OCI-LY7 (cell line): ENCODE measurements at regions not wholly inside any gene's neighbourhood (a gene's known extent, or its start where the extent isn't known, plus 50 kb on each side); places are given as distances from the start of the nearest gene placed in this dataset.

ENCODE experiments used
- BruUV-seq: library from RNA; stranded (reverse); fragments of 400-500 nt; replicated peaks from 2 replicates; lab custom pipeline; 2021; lab: Mats Ljungman, UMichigan
- CTCF ChIA-PET: fragments of 300-600 bp; sonication (Branson Sonifier 250); formaldehyde crosslinking; loops from one replicate; lab custom pipeline; 2022; ENCODE audit warnings: antibody characterized with exemption; ENCODE audit not compliant: unreplicated experiment; lab: Charles Lee
- POLR2A ChIA-PET: fragments of 300-600 bp; sonication (Branson Sonifier 250); formaldehyde crosslinking; loops from one replicate; lab custom pipeline; 2022; ENCODE audit warnings: antibody characterized with exemption; lab: Charles Lee
- DNase-seq: peaks from one replicate; pipeline ENCODE4 v3.0.0-alpha.2; 2015; ENCODE audit warnings: low spot score
- H2AFZ ChIP-seq: fragments of 200-600 bp; sonication (generic), shearing (Covaris generic); 2 replicates; pipeline ENCODE4 v1.6.1; 2014; ENCODE audit warnings: mild to moderate bottlenecking, antibody characterized with exemption, low read length, moderate library complexity
- H3K27ac ChIP-seq: fragments of 200-600 bp; sonication (generic); 2 replicates; pipeline ENCODE4 v1.5.1; 2014; ENCODE audit warnings: mixed run types, low read depth, mild to moderate bottlenecking, moderate library complexity, low read length, inconsistent platforms; ENCODE audit not compliant: poor library complexity, severe bottlenecking
- H3K36me3 ChIP-seq: fragments of 200-600 bp; sonication (generic); 2 replicates; pipeline ENCODE4 v1.6.1; 2014; ENCODE audit warnings: mild to moderate bottlenecking, antibody characterized with exemption, low read length, moderate library complexity, mixed read lengths; ENCODE audit not compliant: insufficient read depth
- H3K4me1 ChIP-seq: fragments of 200-600 bp; sonication (generic); 2 replicates; pipeline ENCODE4 v1.5.1; 2014; ENCODE audit warnings: mild to moderate bottlenecking, low read length; ENCODE audit not compliant: insufficient read depth, poor library complexity, severe bottlenecking
- H3K4me2 ChIP-seq: fragments of 200-600 bp; sonication (generic); 2 replicates; pipeline ENCODE4 v1.6.1; 2014; ENCODE audit warnings: mild to moderate bottlenecking, low read length
- H3K4me3 ChIP-seq: fragments of 200-600 bp; sonication (generic); 2 replicates; pipeline ENCODE4 v1.5.1; 2014; ENCODE audit warnings: mild to moderate bottlenecking, low read depth, low read length; ENCODE audit not compliant: poor library complexity, severe bottlenecking
- H3K79me2 ChIP-seq: fragments of 200-600 bp; sonication (generic); 2 replicates; pipeline ENCODE4 v1.6.1; 2016; ENCODE audit warnings: low read depth, mild to moderate bottlenecking, low read length, moderate library complexity, mixed read lengths; ENCODE audit not compliant: insufficient read depth
- H3K9me2 ChIP-seq: fragments of 200-600 bp; sonication (generic); 2 replicates; pipeline ENCODE4 v1.6.1; 2016; ENCODE audit warnings: mild to moderate bottlenecking, low read length, mixed read lengths; ENCODE audit not compliant: insufficient read depth
- H3K9me3 ChIP-seq: fragments of 200-600 bp; sonication (generic); 2 replicates; pipeline ENCODE4 v1.6.1; 2014; ENCODE audit warnings: mild to moderate bottlenecking, mixed run types, low read length, mixed read lengths
- H4K20me1 ChIP-seq: fragments of 200-600 bp; sonication (generic); 2 replicates; pipeline ENCODE4 v1.6.1; 2014; ENCODE audit warnings: mild to moderate bottlenecking, antibody characterized with exemption, low read length, moderate library complexity, mixed read lengths; ENCODE audit not compliant: insufficient read depth
- EZH2phosphoT487 ChIP-seq: fragments of 200-600 bp; sonication (generic); IDR thresholded peaks from 2 replicates; pipeline ENCODE4 v1.6.1; 2018; ENCODE audit warnings: low read depth, borderline replicate concordance, mild to moderate bottlenecking, mixed run types, antibody characterized with exemption, low read length, moderate library complexity, mixed read lengths
- intact Hi-C: fragments of 100-400 bp; cut with micrococcal nuclease; formaldehyde crosslinking; loops from one replicate; pipeline ENCODE4 v1.10.0; 2022; ENCODE audit not compliant: unreplicated experiment
- TF ChIP-seq, protein P1 (sequence below): fragments of 200-600 bp; sonication (generic); conservative IDR thresholded peaks from 2 replicates; pipeline ENCODE4 v1.5.1; 2014; ENCODE audit warnings: mild to moderate bottlenecking, antibody characterized with exemption, low read length, moderate library complexity, mixed read lengths

- TF ChIP-seq EZH2phosphoT487, result no peak
- TF ChIP-seq, protein P1, sequence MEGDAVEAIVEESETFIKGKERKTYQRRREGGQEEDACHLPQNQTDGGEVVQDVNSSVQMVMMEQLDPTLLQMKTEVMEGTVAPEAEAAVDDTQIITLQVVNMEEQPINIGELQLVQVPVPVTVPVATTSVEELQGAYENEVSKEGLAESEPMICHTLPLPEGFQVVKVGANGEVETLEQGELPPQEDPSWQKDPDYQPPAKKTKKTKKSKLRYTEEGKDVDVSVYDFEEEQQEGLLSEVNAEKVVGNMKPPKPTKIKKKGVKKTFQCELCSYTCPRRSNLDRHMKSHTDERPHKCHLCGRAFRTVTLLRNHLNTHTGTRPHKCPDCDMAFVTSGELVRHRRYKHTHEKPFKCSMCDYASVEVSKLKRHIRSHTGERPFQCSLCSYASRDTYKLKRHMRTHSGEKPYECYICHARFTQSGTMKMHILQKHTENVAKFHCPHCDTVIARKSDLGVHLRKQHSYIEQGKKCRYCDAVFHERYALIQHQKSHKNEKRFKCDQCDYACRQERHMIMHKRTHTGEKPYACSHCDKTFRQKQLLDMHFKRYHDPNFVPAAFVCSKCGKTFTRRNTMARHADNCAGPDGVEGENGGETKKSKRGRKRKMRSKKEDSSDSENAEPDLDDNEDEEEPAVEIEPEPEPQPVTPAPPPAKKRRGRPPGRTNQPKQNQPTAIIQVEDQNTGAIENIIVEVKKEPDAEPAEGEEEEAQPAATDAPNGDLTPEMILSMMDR, result no peak
- DNase-seq, result no peak
- Histone ChIP-seq H3K9me2 (no peaks in the 10 kb centered on the region), H3K4me2 (no peak overlapping the region), H3K9me3 (no peaks in the 10 kb centered on the region), H3K36me3 (no peaks in the 10 kb centered on the region), H2AFZ (no peak overlapping the region), H3K79me2 (no peaks in the 10 kb centered on the region), H3K27ac (no peak overlapping the region), H3K4me1 (no peaks in the 10 kb centered on the region), H4K20me1 (no peaks in the 10 kb centered on the region), H3K4me3 (no peak overlapping the region)
- BruUV-seq, result no TSS peak
- ChIA-PET POLR2A (no interaction called here), CTCF (no interaction called here)
- intact Hi-C loops, result no loop called here
These were observed 641.6 kb downstream of the CDY2B start for GRCh38 chrY:17238406-17238805.

- BruUV-seq, result no TSS peak
- TF ChIP-seq EZH2phosphoT487, result no peak
- TF ChIP-seq, protein P1, result no peak
- ChIA-PET CTCF (no interaction called here), POLR2A (no interaction called here)
- Histone ChIP-seq H3K4me1 (no peaks in the 10 kb centered on the region), H3K79me2 (no peaks in the 10 kb centered on the region), H3K36me3 (no peaks in the 10 kb centered on the region), H3K4me2 (no peak overlapping the region), H3K9me2 (no peaks in the 10 kb centered on the region), H3K9me3 (no peaks in the 10 kb centered on the region), H3K27ac (no peak overlapping the region), H3K4me3 (no peak overlapping the region), H4K20me1 (no peaks in the 10 kb centered on the region), H2AFZ (no peak overlapping the region)
- DNase-seq, result no peak
- intact Hi-C loops, result no loop called here
These were observed 644.3 kb downstream of the CDY2B start for GRCh38 chrY:17235769-17236168.

- TF ChIP-seq, protein P1, result no peak
- no peak for TF ChIP-seq EZH2phosphoT487
- ChIA-PET POLR2A (no interaction called here), CTCF (no interaction called here)
- Histone ChIP-seq H3K9me2 (no peaks in the 10 kb centered on the region), H3K9me3 (no peaks in the 10 kb centered on the region), H3K4me3 (no peak overlapping the region), H3K36me3 (no peaks in the 10 kb centered on the region), H3K4me2 (no peak overlapping the region), H2AFZ (no peak overlapping the region), H4K20me1 (no peaks in the 10 kb centered on the region), H3K79me2 (no peaks in the 10 kb centered on the region), H3K4me1 (no peaks in the 10 kb centered on the region), H3K27ac (no peak overlapping the region)
- DNase-seq, result no peak
- intact Hi-C loops, result no loop called here
- BruUV-seq, result no TSS peak
These were observed 646.4 kb downstream of the CDY2B start for GRCh38 chrY:17233435-17234109.
